GM18951 (cell line): ENCODE measurements at regions not wholly inside any gene's neighbourhood (a gene's known extent, or its start where the extent isn't known, plus 50 kb on each side); places are given as distances from the start of the nearest gene placed in this dataset.

Experiments used
- POLR2A ChIP-seq: IDR thresholded peaks from 4 replicates; pipeline ENCODE4 v1.6.1; 2011; ENCODE audit warnings: mild to moderate bottlenecking; ENCODE audit not compliant: insufficient read length, insufficient read depth; ENCODE audit errors: extremely low read depth
- in situ Hi-C: fragments of 300-500 bp; cut with MboI; formaldehyde crosslinking; loops from one replicate; pipeline ENCODE4 v1.12.0; 2022; ENCODE audit warnings: low sequenced_read_pairs, mixed read lengths, inconsistent platforms; ENCODE audit not compliant: unreplicated experiment

DNA sequence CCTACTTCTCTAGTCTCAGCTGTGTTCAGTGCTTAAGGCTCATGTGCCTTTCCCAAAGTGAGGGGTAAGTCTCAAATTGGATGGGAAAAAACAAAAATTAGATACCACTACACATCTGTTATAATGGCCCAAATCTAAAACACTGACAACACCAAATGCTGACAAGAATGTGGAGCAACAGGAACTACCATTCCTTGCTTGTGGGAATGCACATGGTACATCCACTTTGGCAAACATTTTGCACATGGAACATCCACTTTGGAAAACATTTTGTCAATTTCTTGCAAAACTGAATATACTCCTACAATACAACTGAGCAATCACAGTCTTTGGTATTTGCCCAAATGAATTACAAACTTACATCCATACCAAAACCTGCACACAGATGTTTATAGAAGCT, 109.3 kb downstream of the TENT5A start:
- no peak for TF ChIP-seq POLR2A
- in situ Hi-C loops = no loop called here

DNA sequence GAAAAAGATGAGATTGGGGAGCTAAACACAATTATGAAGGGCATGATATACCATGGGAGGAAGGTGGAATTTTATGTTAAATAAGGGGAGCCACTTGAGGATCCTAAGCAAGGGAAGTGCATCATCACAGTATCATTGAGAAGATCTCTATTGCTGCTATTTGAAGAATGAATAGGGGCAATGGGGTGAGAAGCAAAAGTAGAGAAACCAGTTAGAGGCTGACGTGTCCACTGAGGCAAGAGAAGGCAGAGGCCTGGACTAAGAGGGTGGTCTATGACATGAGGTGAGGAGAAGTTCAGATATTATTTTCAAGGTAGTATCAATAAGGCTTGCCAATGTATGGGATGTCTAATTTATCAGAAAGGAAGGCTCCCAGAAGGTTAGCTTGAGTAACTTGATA, 111.6 kb downstream of the TENT5A start:
- TF ChIP-seq POLR2A = no peak
- in situ Hi-C loops = no loop called here

DNA sequence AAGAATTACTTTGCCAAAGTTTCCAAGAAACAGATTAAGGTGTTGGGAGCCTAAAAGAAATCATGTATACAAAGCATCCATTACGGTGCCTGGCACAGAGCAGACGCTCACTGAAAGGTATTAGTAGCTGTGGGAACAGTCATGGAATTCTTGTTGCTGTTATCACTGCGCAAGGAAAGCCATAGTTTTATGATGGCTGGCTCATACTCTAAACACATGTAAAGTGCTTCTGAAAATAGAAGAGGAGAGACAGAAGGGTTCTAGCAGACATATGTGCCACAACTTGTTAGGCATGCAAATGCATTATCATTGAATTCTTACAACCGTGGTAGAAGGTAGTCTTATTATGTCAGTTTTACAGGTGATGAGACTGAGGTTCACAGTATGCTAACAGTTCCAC, 112.4 kb downstream of the TENT5A start:
- TF ChIP-seq POLR2A = no peak
- in situ Hi-C loops = no loop called here

- in situ Hi-C loops = no loop called here
- TF ChIP-seq POLR2A = no peak
Measured at GRCh38 chr6:81638366-81638765, 114.1 kb downstream of the TENT5A start.

GRCh38 chr6:81636930-81637568, 115.4 kb downstream of the TENT5A start:
- in situ Hi-C loops = no loop called here
- no peak for TF ChIP-seq POLR2A

- no peak for TF ChIP-seq POLR2A
- in situ Hi-C loops = no loop called here
Measured at GRCh38 chr6:81634155-81634880, 118.2 kb downstream of the TENT5A start.

DNA sequence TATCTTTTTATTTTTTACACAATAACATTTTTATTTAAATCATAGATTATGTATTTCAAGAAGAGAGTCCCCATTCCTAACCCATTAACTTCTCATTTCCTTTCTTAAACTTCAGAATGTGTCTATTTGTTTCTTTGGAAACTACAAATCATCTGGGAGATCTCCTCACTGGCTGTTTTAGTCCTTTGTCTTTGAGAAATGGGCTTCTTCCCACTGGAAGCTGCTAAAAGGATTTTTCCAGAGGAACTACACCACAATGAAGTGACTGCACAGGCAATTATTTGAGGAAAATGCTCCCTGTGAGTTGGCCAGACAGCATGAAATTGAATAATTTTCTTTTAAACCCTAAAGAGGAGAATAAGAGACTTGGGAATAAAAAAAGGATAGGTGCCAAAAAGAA, 119.1 kb downstream of the TENT5A start:
- no peak for TF ChIP-seq POLR2A
- in situ Hi-C loops = no loop called here

DNA sequence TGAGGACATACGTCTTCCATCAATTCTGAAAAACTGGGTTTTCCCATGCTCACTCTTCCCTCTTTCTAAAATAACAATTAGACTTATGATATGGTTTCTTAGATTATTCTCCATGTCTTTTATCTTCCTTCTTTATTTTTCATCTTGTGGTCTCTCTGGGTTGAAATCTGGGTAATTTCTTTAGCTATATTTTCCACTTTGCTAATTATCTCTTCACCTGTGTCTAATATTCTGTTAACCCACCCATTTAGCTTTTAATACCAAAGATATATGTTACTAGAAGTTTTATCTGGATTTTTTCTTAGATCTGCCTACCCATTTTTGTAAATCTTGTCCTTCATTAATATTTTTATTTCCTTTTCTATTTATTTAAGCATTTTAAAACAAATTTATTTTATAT, 121.8 kb downstream of the TENT5A start:
- in situ Hi-C loops = no loop called here
- TF ChIP-seq POLR2A = no peak

DNA sequence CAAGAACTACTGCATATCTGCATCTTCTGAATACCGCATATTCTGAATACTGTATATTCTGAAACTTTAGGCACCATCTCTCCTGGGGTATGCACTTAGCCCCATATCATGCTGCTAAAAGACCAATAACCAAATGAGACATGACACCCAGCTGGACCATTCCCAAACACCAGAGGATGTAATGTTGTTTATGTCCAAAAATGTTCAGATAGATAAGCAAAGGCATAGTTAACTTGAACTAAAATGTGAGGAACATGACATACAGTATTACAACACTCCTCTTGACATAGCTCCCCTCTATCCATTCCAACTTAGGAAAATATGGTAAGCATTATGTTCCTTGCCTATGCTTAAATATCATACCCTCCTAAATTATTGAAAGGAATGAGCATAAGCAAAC, 127.3 kb downstream of the TENT5A start:
- no peak for TF ChIP-seq POLR2A
- in situ Hi-C loops = no loop called here

DNA sequence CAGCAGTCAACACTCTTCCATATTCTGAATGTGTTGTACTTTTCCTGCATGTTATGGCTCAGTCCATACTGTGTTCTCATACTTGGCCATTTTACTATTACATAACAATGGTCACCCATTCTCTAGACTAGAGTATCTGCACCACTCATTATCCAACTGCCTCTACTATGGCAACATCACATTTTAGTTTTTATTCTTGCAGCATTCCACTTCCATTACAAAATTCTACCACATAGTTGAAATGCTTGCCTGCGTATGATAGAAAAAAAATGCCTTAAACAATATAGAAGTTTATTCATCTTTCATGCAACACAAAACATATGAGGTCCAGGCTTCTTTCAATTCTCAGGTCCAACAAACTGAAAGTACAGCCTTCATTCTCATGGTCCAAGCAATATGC, 128.0 kb downstream of the TENT5A start:
- TF ChIP-seq POLR2A = no peak
- in situ Hi-C loops = no loop called here

- no peak for TF ChIP-seq POLR2A
- in situ Hi-C loops = no loop called here
Measured at GRCh38 chr6:81623106-81623759, 129.2 kb downstream of the TENT5A start.

- in situ Hi-C loops = no loop called here
- TF ChIP-seq POLR2A = no peak
Measured at GRCh38 chr6:81621816-81622395, 130.6 kb downstream of the TENT5A start.

GRCh38 chr6:81614292-81614691, 138.2 kb downstream of the TENT5A start:
- TF ChIP-seq POLR2A = no peak
- in situ Hi-C loops = no loop called here
